ENCODE measurements at regions not wholly inside any gene's neighbourhood (a gene's known extent, or its start where the extent isn't known, plus 50 kb on each side); places are given as distances from the start of the nearest gene placed in this dataset.

- POLR2A ChIA-PET, result no interaction called here
- CTCF ChIA-PET, result no interaction called here
Observed at GRCh38 chr13:22082437-22083100, 411.7 kb downstream of the FGF9 start.

DNA sequence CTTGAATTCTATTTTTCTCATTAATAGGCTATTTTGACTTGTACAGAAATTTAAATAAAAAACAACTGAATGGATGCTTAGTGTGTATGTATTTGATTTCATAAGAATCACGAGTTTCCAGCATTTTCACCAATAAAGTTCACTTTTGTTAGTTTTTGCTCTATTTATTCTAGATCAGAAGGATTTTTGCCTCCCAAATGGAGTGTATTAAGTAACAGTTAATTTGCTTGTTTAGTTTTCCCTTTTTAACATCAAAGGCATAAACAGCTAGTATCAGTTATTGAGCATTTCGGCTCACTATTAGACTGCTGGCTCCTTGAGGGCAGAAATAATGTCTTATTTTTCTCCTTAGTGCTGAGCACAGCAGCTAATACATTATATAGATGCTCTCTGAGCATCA lies 414.1 kb downstream of the FGF9 start:
- POLR2A ChIA-PET, result no interaction called here
- TF ChIP-seq, protein P1, sequence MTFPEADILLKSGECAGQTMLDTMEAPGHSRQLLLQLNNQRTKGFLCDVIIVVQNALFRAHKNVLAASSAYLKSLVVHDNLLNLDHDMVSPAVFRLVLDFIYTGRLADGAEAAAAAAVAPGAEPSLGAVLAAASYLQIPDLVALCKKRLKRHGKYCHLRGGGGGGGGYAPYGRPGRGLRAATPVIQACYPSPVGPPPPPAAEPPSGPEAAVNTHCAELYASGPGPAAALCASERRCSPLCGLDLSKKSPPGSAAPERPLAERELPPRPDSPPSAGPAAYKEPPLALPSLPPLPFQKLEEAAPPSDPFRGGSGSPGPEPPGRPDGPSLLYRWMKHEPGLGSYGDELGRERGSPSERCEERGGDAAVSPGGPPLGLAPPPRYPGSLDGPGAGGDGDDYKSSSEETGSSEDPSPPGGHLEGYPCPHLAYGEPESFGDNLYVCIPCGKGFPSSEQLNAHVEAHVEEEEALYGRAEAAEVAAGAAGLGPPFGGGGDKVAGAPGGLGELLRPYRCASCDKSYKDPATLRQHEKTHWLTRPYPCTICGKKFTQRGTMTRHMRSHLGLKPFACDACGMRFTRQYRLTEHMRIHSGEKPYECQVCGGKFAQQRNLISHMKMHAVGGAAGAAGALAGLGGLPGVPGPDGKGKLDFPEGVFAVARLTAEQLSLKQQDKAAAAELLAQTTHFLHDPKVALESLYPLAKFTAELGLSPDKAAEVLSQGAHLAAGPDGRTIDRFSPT (tag by site-specific recombination; IDR thresholded peaks at IDR 0.05), result no peak
- TF ChIP-seq ZFP69B (tag by site-specific recombination; IDR thresholded peaks at IDR 0.05), result no peak
- TF ChIP-seq, protein P2, sequence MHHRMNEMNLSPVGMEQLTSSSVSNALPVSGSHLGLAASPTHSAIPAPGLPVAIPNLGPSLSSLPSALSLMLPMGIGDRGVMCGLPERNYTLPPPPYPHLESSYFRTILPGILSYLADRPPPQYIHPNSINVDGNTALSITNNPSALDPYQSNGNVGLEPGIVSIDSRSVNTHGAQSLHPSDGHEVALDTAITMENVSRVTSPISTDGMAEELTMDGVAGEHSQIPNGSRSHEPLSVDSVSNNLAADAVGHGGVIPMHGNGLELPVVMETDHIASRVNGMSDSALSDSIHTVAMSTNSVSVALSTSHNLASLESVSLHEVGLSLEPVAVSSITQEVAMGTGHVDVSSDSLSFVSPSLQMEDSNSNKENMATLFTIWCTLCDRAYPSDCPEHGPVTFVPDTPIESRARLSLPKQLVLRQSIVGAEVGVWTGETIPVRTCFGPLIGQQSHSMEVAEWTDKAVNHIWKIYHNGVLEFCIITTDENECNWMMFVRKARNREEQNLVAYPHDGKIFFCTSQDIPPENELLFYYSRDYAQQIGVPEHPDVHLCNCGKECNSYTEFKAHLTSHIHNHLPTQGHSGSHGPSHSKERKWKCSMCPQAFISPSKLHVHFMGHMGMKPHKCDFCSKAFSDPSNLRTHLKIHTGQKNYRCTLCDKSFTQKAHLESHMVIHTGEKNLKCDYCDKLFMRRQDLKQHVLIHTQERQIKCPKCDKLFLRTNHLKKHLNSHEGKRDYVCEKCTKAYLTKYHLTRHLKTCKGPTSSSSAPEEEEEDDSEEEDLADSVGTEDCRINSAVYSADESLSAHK (tag by site-specific recombination; IDR thresholded peaks at IDR 0.05), result no peak
- no peak for TF ChIP-seq ZNF48 (tag by site-specific recombination; IDR thresholded peaks at IDR 0.05)
- no peak for TF ChIP-seq ZNF302 (tag by site-specific recombination; IDR thresholded peaks at IDR 0.05; ENCODE audit: low read depth)
- no peak for TF ChIP-seq OSR2 (tag by site-specific recombination; IDR thresholded peaks at IDR 0.05)
- CTCF ChIA-PET, result no interaction called here
- peaks cover 3% of the 10 kb centered on the region for H3K4me1 ChIP-seq (ENCODE audit: control insufficient read depth, insufficient read depth, low read length)
- H3K27ac ChIP-seq (ENCODE audit: extremely low read depth, low read depth, low read length), result no peak overlapping the region
- H3K9me3 ChIP-seq (ENCODE audit: control insufficient read depth, insufficient read depth, low read depth, low read length), result no peaks in the 10 kb centered on the region
- no peaks in the 10 kb centered on the region for H3K36me3 ChIP-seq (ENCODE audit: control insufficient read depth in 2 of 2, insufficient read depth in 1 of 2, low read length in 2 of 2)
- H3K4me3 ChIP-seq (ENCODE audit: low read depth, low read length), result no peak overlapping the region

More at GRCh38 chr13:22082437-22083100, 411.7 kb downstream of the FGF9 start:
- no peaks in the 10 kb centered on the region for H3K9me3 ChIP-seq (ENCODE audit: control insufficient read depth, insufficient read depth, low read depth, low read length)
- no peak overlapping the region for H3K27ac ChIP-seq (ENCODE audit: extremely low read depth, low read depth, low read length)
- H3K36me3 ChIP-seq (ENCODE audit: control insufficient read depth in 2 of 2, insufficient read depth in 1 of 2, low read length in 2 of 2), result no peaks in the 10 kb centered on the region
- TF ChIP-seq ZNF48 (tag by site-specific recombination; IDR thresholded peaks at IDR 0.05), result no peak
- no peak for TF ChIP-seq MYNN (tag by site-specific recombination; IDR thresholded peaks at IDR 0.05; ENCODE audit: borderline replicate concordance)
- no peak for TF ChIP-seq ZSCAN30 (tag by site-specific recombination; IDR thresholded peaks at IDR 0.05)
- TF ChIP-seq ZFP69B (tag by site-specific recombination; IDR thresholded peaks at IDR 0.05), result no peak
- no peak for TF ChIP-seq ZNF19 (tag by site-specific recombination; IDR thresholded peaks at IDR 0.05; ENCODE audit: low read depth)
- no peak for TF ChIP-seq PRDM1 (tag by site-specific recombination; IDR thresholded peaks at IDR 0.05)
- TF ChIP-seq KLF10 (tag by site-specific recombination; IDR thresholded peaks at IDR 0.05), result no peak
- TF ChIP-seq ZNF341 (tag by site-specific recombination; IDR thresholded peaks at IDR 0.05; ENCODE audit: low read depth), result no peak
- TF ChIP-seq ZBTB7A (tag by site-specific recombination; IDR thresholded peaks at IDR 0.05; ENCODE audit: low read depth), result no peak
- no peak for TF ChIP-seq ZNF2 (tag by site-specific recombination; IDR thresholded peaks at IDR 0.05)
- TF ChIP-seq ZNF274 (IDR thresholded peaks at IDR 0.05; ENCODE audit: low read length), result no peak
- TF ChIP-seq ZNF274 (tag by site-specific recombination; IDR thresholded peaks at IDR 0.05; ENCODE audit: borderline replicate concordance), result no peak
- no peak for TF ChIP-seq ZNF621 (tag by site-specific recombination; IDR thresholded peaks at IDR 0.05)
- TF ChIP-seq, protein P3, sequence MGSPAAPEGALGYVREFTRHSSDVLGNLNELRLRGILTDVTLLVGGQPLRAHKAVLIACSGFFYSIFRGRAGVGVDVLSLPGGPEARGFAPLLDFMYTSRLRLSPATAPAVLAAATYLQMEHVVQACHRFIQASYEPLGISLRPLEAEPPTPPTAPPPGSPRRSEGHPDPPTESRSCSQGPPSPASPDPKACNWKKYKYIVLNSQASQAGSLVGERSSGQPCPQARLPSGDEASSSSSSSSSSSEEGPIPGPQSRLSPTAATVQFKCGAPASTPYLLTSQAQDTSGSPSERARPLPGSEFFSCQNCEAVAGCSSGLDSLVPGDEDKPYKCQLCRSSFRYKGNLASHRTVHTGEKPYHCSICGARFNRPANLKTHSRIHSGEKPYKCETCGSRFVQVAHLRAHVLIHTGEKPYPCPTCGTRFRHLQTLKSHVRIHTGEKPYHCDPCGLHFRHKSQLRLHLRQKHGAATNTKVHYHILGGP (tag by site-specific recombination; IDR thresholded peaks at IDR 0.05), result no peak
- no peak for TF ChIP-seq ZNF610 (tag by site-specific recombination; IDR thresholded peaks at IDR 0.05; ENCODE audit: borderline replicate concordance)
- TF ChIP-seq ZNF660 (tag by site-specific recombination; IDR thresholded peaks at IDR 0.05), result no peak
- no peak for TF ChIP-seq ZNF670 (tag by site-specific recombination; IDR thresholded peaks at IDR 0.05; ENCODE audit: low read depth)
- TF ChIP-seq SETDB1 (IDR thresholded peaks at IDR 0.05; ENCODE audit: insufficient read length, low read length), result no peak
- TF ChIP-seq, protein P4, sequence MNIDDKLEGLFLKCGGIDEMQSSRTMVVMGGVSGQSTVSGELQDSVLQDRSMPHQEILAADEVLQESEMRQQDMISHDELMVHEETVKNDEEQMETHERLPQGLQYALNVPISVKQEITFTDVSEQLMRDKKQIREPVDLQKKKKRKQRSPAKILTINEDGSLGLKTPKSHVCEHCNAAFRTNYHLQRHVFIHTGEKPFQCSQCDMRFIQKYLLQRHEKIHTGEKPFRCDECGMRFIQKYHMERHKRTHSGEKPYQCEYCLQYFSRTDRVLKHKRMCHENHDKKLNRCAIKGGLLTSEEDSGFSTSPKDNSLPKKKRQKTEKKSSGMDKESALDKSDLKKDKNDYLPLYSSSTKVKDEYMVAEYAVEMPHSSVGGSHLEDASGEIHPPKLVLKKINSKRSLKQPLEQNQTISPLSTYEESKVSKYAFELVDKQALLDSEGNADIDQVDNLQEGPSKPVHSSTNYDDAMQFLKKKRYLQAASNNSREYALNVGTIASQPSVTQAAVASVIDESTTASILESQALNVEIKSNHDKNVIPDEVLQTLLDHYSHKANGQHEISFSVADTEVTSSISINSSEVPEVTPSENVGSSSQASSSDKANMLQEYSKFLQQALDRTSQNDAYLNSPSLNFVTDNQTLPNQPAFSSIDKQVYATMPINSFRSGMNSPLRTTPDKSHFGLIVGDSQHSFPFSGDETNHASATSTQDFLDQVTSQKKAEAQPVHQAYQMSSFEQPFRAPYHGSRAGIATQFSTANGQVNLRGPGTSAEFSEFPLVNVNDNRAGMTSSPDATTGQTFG (tag by site-specific recombination; IDR thresholded peaks at IDR 0.05; ENCODE audit: borderline replicate concordance), result no peak
- peaks cover 10% of the 10 kb centered on the region for H3K4me1 ChIP-seq (ENCODE audit: control insufficient read depth, insufficient read depth, low read length)
- no peak overlapping the region for H3K4me3 ChIP-seq (ENCODE audit: low read depth, low read length)
